ENCODE measurements at regions not wholly inside any gene's neighbourhood (a gene's known extent, or its start where the extent isn't known, plus 50 kb on each side); places are given as distances from the start of the nearest gene placed in this dataset.
"Not testable (repeated sequence)": the region's sequence is repeated elsewhere in the genome, so short reads cannot be mapped to it uniquely, and the experiment has no call there.

DNA sequence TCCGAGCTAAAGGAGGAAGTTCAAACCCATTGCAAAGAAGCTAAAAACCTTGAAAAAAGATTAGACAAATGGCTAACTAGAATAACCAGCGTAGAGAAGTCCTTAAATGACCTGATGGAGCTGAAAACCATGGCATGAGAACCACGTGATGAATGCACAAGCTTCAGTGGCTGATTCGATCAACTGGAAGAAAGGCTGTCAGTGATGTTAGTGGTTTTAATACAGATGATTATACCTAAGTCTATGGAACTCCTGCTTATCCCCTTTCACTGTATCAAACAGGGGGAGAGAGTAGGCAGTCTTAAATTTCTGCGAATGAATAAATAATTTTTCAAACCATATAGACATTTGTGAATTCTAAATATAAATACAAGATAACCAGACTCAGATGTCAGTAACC is 512.7 kb downstream of the PRKD1 start:
- TF ChIP-seq, protein P1, sequence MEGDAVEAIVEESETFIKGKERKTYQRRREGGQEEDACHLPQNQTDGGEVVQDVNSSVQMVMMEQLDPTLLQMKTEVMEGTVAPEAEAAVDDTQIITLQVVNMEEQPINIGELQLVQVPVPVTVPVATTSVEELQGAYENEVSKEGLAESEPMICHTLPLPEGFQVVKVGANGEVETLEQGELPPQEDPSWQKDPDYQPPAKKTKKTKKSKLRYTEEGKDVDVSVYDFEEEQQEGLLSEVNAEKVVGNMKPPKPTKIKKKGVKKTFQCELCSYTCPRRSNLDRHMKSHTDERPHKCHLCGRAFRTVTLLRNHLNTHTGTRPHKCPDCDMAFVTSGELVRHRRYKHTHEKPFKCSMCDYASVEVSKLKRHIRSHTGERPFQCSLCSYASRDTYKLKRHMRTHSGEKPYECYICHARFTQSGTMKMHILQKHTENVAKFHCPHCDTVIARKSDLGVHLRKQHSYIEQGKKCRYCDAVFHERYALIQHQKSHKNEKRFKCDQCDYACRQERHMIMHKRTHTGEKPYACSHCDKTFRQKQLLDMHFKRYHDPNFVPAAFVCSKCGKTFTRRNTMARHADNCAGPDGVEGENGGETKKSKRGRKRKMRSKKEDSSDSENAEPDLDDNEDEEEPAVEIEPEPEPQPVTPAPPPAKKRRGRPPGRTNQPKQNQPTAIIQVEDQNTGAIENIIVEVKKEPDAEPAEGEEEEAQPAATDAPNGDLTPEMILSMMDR (IDR thresholded peaks at IDR 0.05 in 2 of 3, conservative IDR thresholded peaks at IDR 0.05 in 1 of 3; ENCODE audit: insufficient read depth in 2 of 3, low read depth in 1 of 3, low read length in 3 of 3) = not testable (repeated sequence)
- not testable (repeated sequence) for TF ChIP-seq FOXM1 (IDR thresholded peaks at IDR 0.05; ENCODE audit: low read depth); FOXM1 (CRISPR knock-in tag; IDR thresholded peaks at IDR 0.05; ENCODE audit: low read depth)
- TF ChIP-seq, protein P2, sequence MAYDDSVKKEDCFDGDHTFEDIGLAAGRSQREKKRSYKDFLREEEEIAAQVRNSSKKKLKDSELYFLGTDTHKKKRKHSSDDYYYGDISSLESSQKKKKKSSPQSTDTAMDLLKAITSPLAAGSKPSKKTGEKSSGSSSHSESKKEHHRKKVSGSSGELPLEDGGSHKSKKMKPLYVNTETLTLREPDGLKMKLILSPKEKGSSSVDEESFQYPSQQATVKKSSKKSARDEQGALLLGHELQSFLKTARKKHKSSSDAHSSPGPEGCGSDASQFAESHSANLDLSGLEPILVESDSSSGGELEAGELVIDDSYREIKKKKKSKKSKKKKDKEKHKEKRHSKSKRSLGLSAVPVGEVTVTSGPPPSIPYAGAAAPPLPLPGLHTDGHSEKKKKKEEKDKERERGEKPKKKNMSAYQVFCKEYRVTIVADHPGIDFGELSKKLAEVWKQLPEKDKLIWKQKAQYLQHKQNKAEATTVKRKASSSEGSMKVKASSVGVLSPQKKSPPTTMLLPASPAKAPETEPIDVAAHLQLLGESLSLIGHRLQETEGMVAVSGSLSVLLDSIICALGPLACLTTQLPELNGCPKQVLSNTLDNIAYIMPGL (CRISPR knock-in tag; IDR thresholded peaks at IDR 0.05) = not testable (repeated sequence)
